Smooth muscle cell (in vitro differentiated cells): ENCODE measurements at regions not wholly inside any gene's neighbourhood (a gene's known extent, or its start where the extent isn't known, plus 50 kb on each side); places are given as distances from the start of the nearest gene placed in this dataset.

Experiments
- DNase-seq: peaks from one replicate; lab custom pipeline; 2025; ENCODE audit not compliant: unreplicated experiment; lab: John Stamatoyannopoulos, UW
- H2AFZ ChIP-seq: fragments of 200-600 bp; sonication (generic); 2 replicates; pipeline ENCODE4 v1.6.0; 2016; ENCODE audit warnings: antibody characterized with exemption, low read depth, mild to moderate bottlenecking
- H3F3A ChIP-seq: fragments of 200-600 bp; sonication (generic); 2 replicates; pipeline ENCODE4 v1.6.0; 2017; ENCODE audit warnings: antibody characterized with exemption, low read depth
- H3K27ac ChIP-seq: fragments of 200-600 bp; sonication (generic); 2 replicates; pipeline ENCODE4 v1.5.1; 2016; ENCODE audit warnings: low read depth, mild to moderate bottlenecking
- H3K27me3 ChIP-seq: fragments of 200-600 bp; sonication (generic); 2 replicates; pipeline ENCODE4 v1.6.1; 2016; ENCODE audit warnings: low read depth, mild to moderate bottlenecking
- H3K36me3 ChIP-seq: fragments of 200-600 bp; sonication (generic); 2 replicates; pipeline ENCODE4 v1.5.1; 2016; ENCODE audit warnings: low read depth
- H3K4me1 ChIP-seq: fragments of 200-600 bp; sonication (generic); 2 replicates; pipeline ENCODE4 v1.5.1; 2016; ENCODE audit warnings: low read depth
- H3K4me2 ChIP-seq: fragments of 200-600 bp; sonication (generic); 2 replicates; pipeline ENCODE4 v1.6.0; 2016; ENCODE audit warnings: mild to moderate bottlenecking
- H3K4me3 ChIP-seq: fragments of 200-600 bp; sonication (generic); 2 replicates; pipeline ENCODE4 v1.5.1; 2016; ENCODE audit warnings: mild to moderate bottlenecking
- H3K79me2 ChIP-seq: fragments of 200-600 bp; sonication (generic); 2 replicates; pipeline ENCODE4 v1.6.0; 2016; ENCODE audit warnings: low read depth, mild to moderate bottlenecking
- H3K9ac ChIP-seq: fragments of 200-600 bp; sonication (generic); 2 replicates; pipeline ENCODE4 v1.6.0; 2016; ENCODE audit warnings: low read depth
- H3K9me3 ChIP-seq: fragments of 200-600 bp; sonication (generic); replicated peaks from 2 replicates; pipeline ENCODE4 v1.5.1; 2016; ENCODE audit warnings: low read depth
- H4K20me1 ChIP-seq: fragments of 200-600 bp; sonication (generic); 2 replicates; pipeline ENCODE4 v1.6.0; 2016; ENCODE audit warnings: low read depth
- WGBS: methylation state at CpG from one replicate; pipeline ENCODE4 v1.1.7; 2016; ENCODE audit warnings: low lambda C conversion rate; 5-methylcytosine and 5-hydroxymethylcytosine counted together
- TF ChIP-seq, protein P1 (sequence below): fragments of 200-600 bp; sonication (generic); IDR thresholded peaks from 2 replicates; pipeline ENCODE4 v1.5.1; 2017; ENCODE audit warnings: borderline replicate concordance, mild to moderate bottlenecking, antibody characterized with exemption; ENCODE audit not compliant: insufficient read depth, poor library complexity, severe bottlenecking

GRCh38 chr13:99118179-99118578 is 82.5 kb upstream of the UBAC2 start:
- Histone ChIP-seq H3K9me3 (no peaks in the 10 kb centered on the region), H3K27ac (no peak overlapping the region), H3K4me1 (no peaks in the 10 kb centered on the region), H3K4me2 (no peak overlapping the region), H4K20me1 (no peaks in the 10 kb centered on the region), H3K4me3 (no peak overlapping the region), H3K36me3 (no peaks in the 10 kb centered on the region), H3K9ac (no peak overlapping the region), H3K27me3 (no peaks in the 10 kb centered on the region), H3F3A (no peaks in the 10 kb centered on the region), H2AFZ (no peak overlapping the region), H3K79me2 (no peaks in the 10 kb centered on the region)
- TF ChIP-seq, protein P1, sequence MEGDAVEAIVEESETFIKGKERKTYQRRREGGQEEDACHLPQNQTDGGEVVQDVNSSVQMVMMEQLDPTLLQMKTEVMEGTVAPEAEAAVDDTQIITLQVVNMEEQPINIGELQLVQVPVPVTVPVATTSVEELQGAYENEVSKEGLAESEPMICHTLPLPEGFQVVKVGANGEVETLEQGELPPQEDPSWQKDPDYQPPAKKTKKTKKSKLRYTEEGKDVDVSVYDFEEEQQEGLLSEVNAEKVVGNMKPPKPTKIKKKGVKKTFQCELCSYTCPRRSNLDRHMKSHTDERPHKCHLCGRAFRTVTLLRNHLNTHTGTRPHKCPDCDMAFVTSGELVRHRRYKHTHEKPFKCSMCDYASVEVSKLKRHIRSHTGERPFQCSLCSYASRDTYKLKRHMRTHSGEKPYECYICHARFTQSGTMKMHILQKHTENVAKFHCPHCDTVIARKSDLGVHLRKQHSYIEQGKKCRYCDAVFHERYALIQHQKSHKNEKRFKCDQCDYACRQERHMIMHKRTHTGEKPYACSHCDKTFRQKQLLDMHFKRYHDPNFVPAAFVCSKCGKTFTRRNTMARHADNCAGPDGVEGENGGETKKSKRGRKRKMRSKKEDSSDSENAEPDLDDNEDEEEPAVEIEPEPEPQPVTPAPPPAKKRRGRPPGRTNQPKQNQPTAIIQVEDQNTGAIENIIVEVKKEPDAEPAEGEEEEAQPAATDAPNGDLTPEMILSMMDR, result no peak
- no peak for DNase-seq
- 96% methylated on average over 8 of the region's 8 CpGs for WGBS

DNA sequence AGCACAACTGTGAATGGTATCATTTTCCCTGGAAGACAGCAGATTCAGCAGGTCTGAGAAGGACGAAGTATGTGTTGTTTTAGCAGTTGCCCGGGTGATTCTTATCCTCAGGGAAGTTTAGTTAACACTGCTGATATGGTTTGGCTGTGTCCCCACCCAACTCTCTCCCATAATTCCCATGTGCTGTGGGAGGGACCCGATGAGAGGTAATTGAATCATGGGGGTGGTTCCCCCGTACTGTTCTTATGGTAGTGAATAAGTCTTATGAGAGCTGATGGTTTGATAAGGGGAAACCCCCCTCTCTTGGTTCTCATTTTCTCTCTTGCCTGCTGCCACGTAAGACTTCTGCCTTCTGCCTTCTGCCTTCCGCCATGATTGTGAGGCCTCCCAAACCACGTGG is 81.0 kb upstream of the UBAC2 start:
- H3K36me3 ChIP-seq, result no peaks in the 10 kb centered on the region
- no peak overlapping the region for H3K4me3 ChIP-seq
- no peaks in the 10 kb centered on the region for H3K9me3 ChIP-seq
- TF ChIP-seq, protein P1, result no peak
- no peak overlapping the region for H3K27ac ChIP-seq
- H4K20me1 ChIP-seq, result no peaks in the 10 kb centered on the region
- no peak overlapping the region for H3K4me2 ChIP-seq
- H3K9ac ChIP-seq, result no peak overlapping the region
- no peak overlapping the region for H2AFZ ChIP-seq
- no peaks in the 10 kb centered on the region for H3K79me2 ChIP-seq
- DNase-seq, result no peak
- WGBS, result 87% methylated on average over 7 of the region's 7 CpGs
- H3K27me3 ChIP-seq, result no peaks in the 10 kb centered on the region
- H3F3A ChIP-seq, result no peaks in the 10 kb centered on the region
- no peaks in the 10 kb centered on the region for H3K4me1 ChIP-seq

DNA sequence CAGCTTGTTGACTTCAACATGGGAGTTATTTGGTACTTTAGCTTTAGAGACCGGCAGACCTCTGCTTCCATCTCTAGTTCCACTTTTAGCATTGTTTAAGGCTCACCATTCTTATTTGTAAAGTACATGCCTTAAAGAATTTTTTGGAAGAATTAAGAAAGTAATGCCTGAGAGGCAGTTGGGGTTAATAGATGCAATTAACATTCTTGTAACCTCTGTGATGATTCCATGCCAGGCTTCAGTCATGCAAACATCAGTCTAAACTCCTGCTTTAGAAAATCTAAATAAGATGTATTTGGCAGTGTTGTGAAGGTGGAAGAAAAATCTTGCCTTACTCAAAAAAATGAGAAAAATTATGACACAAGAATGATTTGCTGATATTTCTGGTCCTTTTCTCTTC is 79.9 kb upstream of the UBAC2 start:
- Histone ChIP-seq H3K27me3 (no peaks in the 10 kb centered on the region), H2AFZ (no peak overlapping the region), H3K36me3 (no peaks in the 10 kb centered on the region), H4K20me1 (no peaks in the 10 kb centered on the region), H3F3A (no peaks in the 10 kb centered on the region), H3K79me2 (no peaks in the 10 kb centered on the region), H3K4me1 (no peaks in the 10 kb centered on the region), H3K27ac (no peak overlapping the region), H3K4me2 (no peak overlapping the region), H3K9me3 (no peaks in the 10 kb centered on the region), H3K4me3 (no peak overlapping the region), H3K9ac (no peak overlapping the region)
- WGBS, result 57% methylated on average over 1 of the region's 1 CpG
- no peak for DNase-seq
- TF ChIP-seq, protein P1, result no peak

DNA sequence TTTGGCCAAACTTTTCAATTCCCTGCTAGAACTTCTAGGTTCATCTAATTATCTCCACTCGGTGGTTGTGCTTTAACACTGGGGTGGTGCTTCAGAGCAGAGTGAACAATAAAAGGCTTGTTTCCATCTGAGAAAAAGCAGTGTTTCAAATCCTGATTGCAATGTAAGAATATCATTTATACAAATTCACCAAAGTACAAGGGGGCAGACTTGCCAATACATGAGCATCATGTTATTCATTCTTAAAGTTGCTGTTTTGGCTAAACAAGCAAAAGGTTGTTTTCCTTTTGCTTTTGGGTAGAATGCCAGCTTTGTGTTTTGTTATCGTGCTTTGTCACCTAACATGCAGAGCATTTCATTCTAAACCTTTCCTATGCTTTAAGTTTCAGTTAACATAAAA is 78.5 kb upstream of the UBAC2 start:
- Histone ChIP-seq H3K36me3 (no peaks in the 10 kb centered on the region), H3K4me3 (no peak overlapping the region), H3K27me3 (no peaks in the 10 kb centered on the region), H3K9me3 (no peaks in the 10 kb centered on the region), H2AFZ (no peak overlapping the region), H3K27ac (no peak overlapping the region), H3K4me2 (no peak overlapping the region), H3K9ac (no peak overlapping the region), H3K79me2 (no peaks in the 10 kb centered on the region), H3F3A (no peaks in the 10 kb centered on the region), H4K20me1 (no peaks in the 10 kb centered on the region), H3K4me1 (no peaks in the 10 kb centered on the region)
- 83% methylated on average over 2 of the region's 2 CpGs for WGBS
- DNase-seq, result no peak
- TF ChIP-seq, protein P1, result no peak
